ENCODE measurements at regions not wholly inside any gene's neighbourhood (a gene's known extent, or its start where the extent isn't known, plus 50 kb on each side); places are given as distances from the start of the nearest gene placed in this dataset.

- ATAC-seq (no peak), FAIRE-seq (no peak), DNase-seq (ENCODE audit: extremely low read depth in 1 of 4, low spot score in 3 of 4) (no peak)
- in situ Hi-C loops (cut with MboI) = no loop called here
- Histone ChIP-seq H3K9ac (ENCODE audit: insufficient read depth in 1 of 2, low read depth in 2 of 2, low read length in 2 of 2) (no peak overlapping the region), H3K36me3 (ENCODE audit: control insufficient read depth, insufficient read depth, low read length) (no peaks in the 10 kb centered on the region), H3K9me3 (replicated peaks; ENCODE audit: control insufficient read depth, insufficient read depth, low read depth, low read length) (0 out of 2 replicates have a peak, but pooled peaks cover 2% of the 10 kb centered on the region), H3K27ac (ENCODE audit: extremely low read depth, low read depth, low read length) (no peak overlapping the region), H3K27me3 (ENCODE audit: control insufficient read depth in 2 of 2, insufficient read depth in 2 of 2, low read length in 2 of 2) (no peaks in the 10 kb centered on the region), H3K79me2 (ENCODE audit: control insufficient read depth, insufficient read depth, low read length) (no peaks in the 10 kb centered on the region), H3K4me3 (no peak overlapping the region), H2AFZ (ENCODE audit: low read depth, low read length) (no peak overlapping the region), H3K9me1 (ENCODE audit: control insufficient read depth, insufficient read depth, low read length) (no peaks in the 10 kb centered on the region), H3K4me1 (replicated peaks in 1 of 2; ENCODE audit: control insufficient read depth in 2 of 2, insufficient read depth in 2 of 2, low read length in 2 of 2) (no peaks in the 10 kb centered on the region), H4K20me1 (replicated peaks; ENCODE audit: control insufficient read depth, insufficient read depth, low read length) (no peaks in the 10 kb centered on the region), H3K4me2 (ENCODE audit: insufficient read depth, low read length) (no peak overlapping the region)
- no TSS peak for BruUV-seq (replicated peaks)
- no peak for TF ChIP-seq CTCF (IDR thresholded peaks at IDR 0.05 in 2 of 3, conservative IDR thresholded peaks at IDR 0.05 in 1 of 3; ENCODE audit: insufficient read depth in 2 of 3, low read depth in 1 of 3, low read length in 3 of 3)
- TF ChIP-seq FOSL1 (tag; conservative IDR thresholded peaks at IDR 0.05) = no peak
- TF ChIP-seq MYBL2 (IDR thresholded peaks at IDR 0.05; ENCODE audit: low read depth) = no peak
- TF ChIP-seq MYBL2 (CRISPR knock-in tag; IDR thresholded peaks at IDR 0.05; ENCODE audit: borderline replicate concordance) = no peak
- TF ChIP-seq, protein P1, sequence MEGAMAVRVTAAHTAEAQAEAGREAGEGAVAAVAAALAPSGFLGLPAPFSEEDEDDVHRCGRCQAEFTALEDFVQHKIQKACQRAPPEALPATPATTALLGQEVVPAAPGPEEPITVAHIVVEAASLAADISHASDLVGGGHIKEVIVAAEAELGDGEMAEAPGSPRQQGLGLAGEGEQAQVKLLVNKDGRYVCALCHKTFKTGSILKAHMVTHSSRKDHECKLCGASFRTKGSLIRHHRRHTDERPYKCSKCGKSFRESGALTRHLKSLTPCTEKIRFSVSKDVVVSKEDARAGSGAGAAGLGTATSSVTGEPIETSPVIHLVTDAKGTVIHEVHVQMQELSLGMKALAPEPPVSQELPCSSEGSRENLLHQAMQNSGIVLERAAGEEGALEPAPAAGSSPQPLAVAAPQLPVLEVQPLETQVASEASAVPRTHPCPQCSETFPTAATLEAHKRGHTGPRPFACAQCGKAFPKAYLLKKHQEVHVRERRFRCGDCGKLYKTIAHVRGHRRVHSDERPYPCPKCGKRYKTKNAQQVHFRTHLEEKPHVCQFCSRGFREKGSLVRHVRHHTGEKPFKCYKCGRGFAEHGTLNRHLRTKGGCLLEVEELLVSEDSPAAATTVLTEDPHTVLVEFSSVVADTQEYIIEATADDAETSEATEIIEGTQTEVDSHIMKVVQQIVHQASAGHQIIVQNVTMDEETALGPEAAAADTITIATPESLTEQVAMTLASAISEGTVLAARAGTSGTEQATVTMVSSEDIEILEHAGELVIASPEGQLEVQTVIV (CRISPR knock-in tag; IDR thresholded peaks at IDR 0.05; ENCODE audit: borderline replicate concordance) = no peak
- no peak for TF ChIP-seq NBN (IDR thresholded peaks at IDR 0.05; ENCODE audit: low read depth)
- no peak for TF ChIP-seq CAMTA2 (CRISPR knock-in tag; conservative IDR thresholded peaks at IDR 0.05)
- no peak for TF ChIP-seq ZNF239 (CRISPR knock-in tag; IDR thresholded peaks at IDR 0.05)
- no peak for TF ChIP-seq ZNF408 (CRISPR knock-in tag; IDR thresholded peaks at IDR 0.05; ENCODE audit: low read depth)
- intact Hi-C loops (cut with micrococcal nuclease) = no loop called here
- CTCF ChIA-PET (ENCODE audit: low intra/inter-chr PET ratio) = no interaction called here
- 0% methylated on average over 1 of the region's 1 CpG for WGBS (ENCODE audit: insufficient coverage, low coverage, missing lambda C conversion rate)
- POLR2A ChIA-PET = no interaction called here
These were observed 366.0 kb upstream of the USP15 start for GRCh38 chr12:61894168-61894567.

Data from K562 (cell line).